ENCODE measurements at regions not wholly inside any gene's neighbourhood (a gene's known extent, or its start where the extent isn't known, plus 50 kb on each side); places are given as distances from the start of the nearest gene placed in this dataset.
"Not testable (repeated sequence)": the region's sequence is repeated elsewhere in the genome, so short reads cannot be mapped to it uniquely, and the experiment has no call there.

- no peak for TF ChIP-seq CTCF (IDR thresholded peaks at IDR 0.05; ENCODE audit: low read depth, low read length, missing control alignments)
- no peak overlapping the region for H3K4me3 ChIP-seq (replicated peaks; ENCODE audit: low read depth, low read length)
- DNase-seq (ENCODE audit: extremely low read depth, low read depth), result no peak
These were observed 93.2 kb upstream of the GAS1 start for GRCh38 chr9:87040410-87041009.

GRCh38 chr9:87041553-87042235 is 94.4 kb upstream of the GAS1 start:
- H3K4me3 ChIP-seq (replicated peaks; ENCODE audit: low read depth, low read length); DNase-seq (ENCODE audit: extremely low read depth, low read depth): not testable (repeated sequence)

GRCh38 chr9:87049929-87050608 is 102.8 kb upstream of the GAS1 start:
- DNase-seq (ENCODE audit: extremely low read depth, low read depth); H3K4me3 ChIP-seq (replicated peaks; ENCODE audit: low read depth, low read length): not testable (repeated sequence)

- DNase-seq (ENCODE audit: extremely low read depth, low read depth), result no peak
- TF ChIP-seq CTCF (IDR thresholded peaks at IDR 0.05; ENCODE audit: low read depth, low read length, missing control alignments), result no peak
- H3K4me3 ChIP-seq (replicated peaks; ENCODE audit: low read depth, low read length), result no peak overlapping the region
These were observed 107.8 kb upstream of the GAS1 start for GRCh38 chr9:87054999-87055686.

- no peak for DNase-seq (ENCODE audit: extremely low read depth, low read depth)
- no peak for TF ChIP-seq CTCF (IDR thresholded peaks at IDR 0.05; ENCODE audit: low read depth, low read length, missing control alignments)
- no peak overlapping the region for H3K4me3 ChIP-seq (replicated peaks; ENCODE audit: low read depth, low read length)
These were observed 112.5 kb upstream of the GAS1 start for GRCh38 chr9:87059772-87060171.

GRCh38 chr9:87062746-87063145 is 115.4 kb upstream of the GAS1 start:
- no peak for TF ChIP-seq CTCF (IDR thresholded peaks at IDR 0.05; ENCODE audit: low read depth, low read length, missing control alignments)
- no peak overlapping the region for H3K4me3 ChIP-seq (replicated peaks; ENCODE audit: low read depth, low read length)
- DNase-seq (ENCODE audit: extremely low read depth, low read depth), result no peak

GRCh38 chr9:87063246-87063645 is 115.9 kb upstream of the GAS1 start:
- no peak for DNase-seq (ENCODE audit: extremely low read depth, low read depth)
- no peak overlapping the region for H3K4me3 ChIP-seq (replicated peaks; ENCODE audit: low read depth, low read length)
- no peak for TF ChIP-seq CTCF (IDR thresholded peaks at IDR 0.05; ENCODE audit: low read depth, low read length, missing control alignments)

Measured in HFF-Myc (cell line).